Ovary (tissue), 7 donors: ENCODE measurements at regions not wholly inside any gene's neighbourhood (a gene's known extent, or its start where the extent isn't known, plus 50 kb on each side); places are given as distances from the start of the nearest gene placed in this dataset.

Experiments
- DNase-seq, 5 donors: peaks; one replicate each; pipeline ENCODE4 v3.0.0-alpha.2; 2019 to 2020
- H3K27ac ChIP-seq, 2 donors: fragments of 200-600 bp; one replicate each; pipeline versions ENCODE4 v1.5.1 to v1.8.0; 2019 to 2022
- H3K27me3 ChIP-seq: fragments of 200-600 bp; one replicate; pipeline ENCODE4 v1.8.0; 2022
- H3K36me3 ChIP-seq: fragments of 200-600 bp; sonication (generic); one replicate; pipeline ENCODE4 v1.5.1; 2019
- H3K4me1 ChIP-seq: one replicate; pipeline ENCODE4 v1.8.1; 2013; ENCODE audit warnings: mild to moderate bottlenecking, moderate library complexity; ENCODE audit not compliant: insufficient read depth
- H3K4me3 ChIP-seq: fragments of 200-600 bp; sonication (generic); one replicate; pipeline ENCODE4 v1.5.1; 2017
- H3K9me3 ChIP-seq, 2 donors: fragments of 200-600 bp in 1 of 2; sonication (generic) in 1 of 2; one replicate each; pipeline versions ENCODE4 v1.5.1 to v1.8.1; 2013 to 2019; ENCODE audit warnings: mild to moderate bottlenecking in 1 of 2, moderate library complexity in 1 of 2
- CTCF ChIP-seq, 3 donors: fragments of 450-650 bp in 2 of 3; fragments of 200-600 bp in 1 of 3; IDR thresholded peaks; one replicate each; pipeline versions ENCODE4 v1.5.1 to v1.8.0; 2016 to 2022; ENCODE audit warnings: antibody characterized with exemption in 3 of 3, mild to moderate bottlenecking in 1 of 3
- EP300 ChIP-seq: sonication (generic); formaldehyde crosslinking; IDR thresholded peaks from one replicate; pipeline ENCODE4 v1.6.1; 2017; ENCODE audit warnings: antibody characterized with exemption
- POLR2A ChIP-seq: fragments of 450-650 bp; IDR thresholded peaks from one replicate; pipeline ENCODE4 v1.6.1; 2017; ENCODE audit warnings: antibody characterized with exemption, mild to moderate bottlenecking, moderate library complexity
- WGBS, 3 donors: extraction: QIAGEN DNeasy Blood & Tissue Kit in 1 of 3; methylation state at CpG; one replicate each; pipeline versions ENCODE4 v1.1.5 to v1.1.7; 2013 to 2017; 5-methylcytosine and 5-hydroxymethylcytosine counted together
- intact Hi-C, 4 donors: fragments of 100-400 bp; cut with DNase I; formaldehyde crosslinking; loops; one replicate each; pipeline versions ENCODE4 v1.11.0 to v1.15.1; 2022 to 2023
- donor health status: DM: no; HTN: no; CAD: no; lungs with moderate emphysema.
- donor health status: DM: no; HTN: no; CAD: no.
- donor health status: Bipolar disorder and iron deficiency.
- donor health status: DM: no; HTN: no; CAD: no.
- donor health status: DM: yes; HTN: yes; CAD: no.

GRCh38 chr2:44107086-44107740 lies 61.5 kb upstream of the PPM1B start:
- H3K36me3 ChIP-seq = no peaks in the 10 kb centered on the region
- H3K4me3 ChIP-seq = no peak overlapping the region
- TF ChIP-seq EP300 = no peak
- no peak for TF ChIP-seq POLR2A
- TF ChIP-seq CTCF (IDR thresholded peaks at IDR 0.05) = no peak
- H3K9me3 ChIP-seq = no peaks in the 10 kb centered on the region
- intact Hi-C loops = no loop called here
- no peak overlapping the region for H3K27ac ChIP-seq
- 72 to 83% (median 73%) methylated on average over 5 of the region's 5 CpGs for WGBS, 3 donors
- H3K27me3 ChIP-seq = no peaks in the 10 kb centered on the region
- H3K4me1 ChIP-seq = no peaks in the 10 kb centered on the region
- no peak for DNase-seq

DNA sequence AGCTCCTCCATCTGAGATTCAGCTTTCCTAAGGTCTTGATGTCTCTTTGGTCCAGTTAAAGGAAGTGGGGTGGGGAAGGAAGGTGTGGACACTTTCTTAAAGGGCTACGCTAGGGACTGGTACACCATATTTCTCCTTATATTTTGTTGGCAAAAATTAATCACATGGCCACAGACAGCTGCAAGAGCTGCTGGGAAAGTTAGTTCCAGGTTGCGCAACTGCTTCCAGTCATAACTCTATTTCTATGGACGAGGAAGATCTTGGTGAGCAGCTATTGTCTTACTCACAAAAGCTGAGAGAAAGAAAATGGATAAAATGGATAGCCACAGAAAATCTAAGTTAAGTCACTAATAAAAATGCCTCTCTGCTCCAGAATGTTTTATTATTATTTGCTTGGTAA lies 60.7 kb upstream of the PPM1B start:
- no peaks in the 10 kb centered on the region for H3K4me1 ChIP-seq
- no peak overlapping the region for H3K27ac ChIP-seq
- no peaks in the 10 kb centered on the region for H3K36me3 ChIP-seq
- WGBS, 3 donors = 85 to 89% (median 88%) methylated on average over 3 of the region's 3 CpGs
- H3K4me3 ChIP-seq = no peak overlapping the region
- DNase-seq = no peak
- intact Hi-C loops = no loop called here
- H3K9me3 ChIP-seq = no peaks in the 10 kb centered on the region
- H3K27me3 ChIP-seq = no peaks in the 10 kb centered on the region
- TF ChIP-seq CTCF (IDR thresholded peaks at IDR 0.05) (no peak), POLR2A (no peak), EP300 (no peak)

GRCh38 chr2:44109166-44109565 lies 59.5 kb upstream of the PPM1B start:
- Histone ChIP-seq H3K27ac (no peak overlapping the region), H3K36me3 (no peaks in the 10 kb centered on the region), H3K4me1 (no peaks in the 10 kb centered on the region), H3K9me3 (no peaks in the 10 kb centered on the region), H3K27me3 (no peaks in the 10 kb centered on the region), H3K4me3 (no peak overlapping the region)
- WGBS, 3 donors = 88 to 90% (median 89%) methylated on average over 3 of the region's 3 CpGs
- no peak for DNase-seq
- intact Hi-C loops = no loop called here
- TF ChIP-seq CTCF (IDR thresholded peaks at IDR 0.05) (no peak), EP300 (no peak), POLR2A (no peak)

DNA sequence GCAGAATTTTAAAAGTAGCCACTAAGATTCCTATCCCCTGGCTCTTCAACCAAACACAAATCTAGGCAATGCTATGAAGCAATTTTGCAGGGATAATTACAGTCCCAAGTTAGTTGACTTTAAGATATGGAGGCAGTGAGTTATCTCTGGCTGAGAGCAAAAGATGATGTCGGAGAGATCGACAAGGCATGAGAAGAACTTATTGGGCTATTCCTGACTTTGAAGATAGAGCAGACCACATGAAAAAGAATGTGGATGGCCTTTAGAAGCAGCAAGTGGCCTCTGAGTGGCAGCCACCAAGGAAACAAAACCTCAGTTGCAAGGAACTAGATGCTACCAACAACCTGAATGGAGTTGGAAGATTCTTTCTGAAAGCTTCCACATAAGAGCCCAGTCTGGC lies 58.2 kb upstream of the PPM1B start:
- no peaks in the 10 kb centered on the region for H3K4me1 ChIP-seq
- no peaks in the 10 kb centered on the region for H3K9me3 ChIP-seq
- 16 to 50% (median 20%) methylated on average over 2 of the region's 2 CpGs for WGBS, 3 donors
- intact Hi-C loops = no loop called here
- H3K4me3 ChIP-seq = no peak overlapping the region
- DNase-seq = no peak
- H3K36me3 ChIP-seq = no peaks in the 10 kb centered on the region
- no peaks in the 10 kb centered on the region for H3K27me3 ChIP-seq
- no peak for TF ChIP-seq EP300
- no peak for TF ChIP-seq CTCF (IDR thresholded peaks at IDR 0.05)
- TF ChIP-seq POLR2A = no peak
- no peak overlapping the region for H3K27ac ChIP-seq
